Peyer's patch (tissue), 4 donors: ENCODE measurements at regions not wholly inside any gene's neighbourhood (a gene's known extent, or its start where the extent isn't known, plus 50 kb on each side); places are given as distances from the start of the nearest gene placed in this dataset.
"Not testable (repeated sequence)": the region's sequence is repeated elsewhere in the genome, so short reads cannot be mapped to it uniquely, and the experiment has no call there.

Experiments used
- DNase-seq, 3 donors: peaks; one replicate each; pipeline ENCODE4 v3.0.0-alpha.2; 2017 to 2019
- H3K27ac ChIP-seq, 4 donors: fragments of 200-600 bp; sonication (generic); one replicate each; pipeline ENCODE4 v1.5.1; 2016 to 2019
- H3K27me3 ChIP-seq, 2 donors: fragments of 200-600 bp; sonication (generic); one replicate each; pipeline ENCODE4 v1.5.1; 2019
- H3K36me3 ChIP-seq, 3 donors: fragments of 200-600 bp; sonication (generic); one replicate each; pipeline ENCODE4 v1.5.1; 2016 to 2019
- H3K4me1 ChIP-seq, 4 donors: fragments of 200-600 bp; sonication (generic); one replicate each; pipeline ENCODE4 v1.5.1; 2016 to 2019
- H3K4me3 ChIP-seq, 4 donors: fragments of 200-600 bp; sonication (generic); 1 replicate in 3 of 4; 2 replicates in 1 of 4; pipeline ENCODE4 v1.5.1; 2016 to 2019; ENCODE audit warnings: mild to moderate bottlenecking in 1 of 4
- H3K9me3 ChIP-seq, 4 donors: fragments of 200-600 bp; sonication (generic); one replicate each; pipeline ENCODE4 v1.5.1; 2016 to 2019; ENCODE audit warnings: mild to moderate bottlenecking in 1 of 4
- POLR2A ChIP-seq, 2 donors: fragments of 450-650 bp; IDR thresholded peaks; one replicate each; pipeline ENCODE4 v1.5.1; 2017; ENCODE audit warnings: antibody characterized with exemption in 2 of 2, mild to moderate bottlenecking in 2 of 2, moderate library complexity in 2 of 2
- TF ChIP-seq, protein P1 (sequence below), 6 experiments: fragments of 450-650 bp in 4 of 6; fragments of 200-600 bp in 2 of 6; sonication (generic) in 1 of 6; IDR thresholded peaks; one replicate each; pipeline ENCODE4 v1.5.1; 2017 to 2019; ENCODE audit warnings: antibody characterized with exemption in 6 of 6, mild to moderate bottlenecking in 3 of 6, moderate library complexity in 1 of 6

DNA sequence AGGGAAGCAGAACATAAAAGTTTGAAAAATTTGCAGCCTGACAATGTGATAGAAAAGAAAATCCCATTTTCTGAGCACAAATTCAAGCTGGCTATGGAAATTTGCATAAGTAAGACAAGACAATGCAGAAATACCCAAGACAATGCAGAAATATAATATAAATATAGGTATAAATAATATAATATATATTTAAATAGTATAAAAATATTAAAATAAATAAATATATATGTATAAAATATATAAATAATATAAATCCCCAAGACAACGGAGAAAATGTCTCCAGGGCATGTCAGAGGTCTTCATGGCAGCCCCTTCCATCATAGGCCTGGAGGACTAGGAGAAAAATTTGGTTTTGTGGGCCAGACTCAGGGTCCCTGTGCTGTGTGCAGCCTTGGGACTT is 125.0 kb upstream of the AADAT start:
- H3K4me1 ChIP-seq = no peaks in the 10 kb centered on the region
- H3K27me3 ChIP-seq = no peaks in the 10 kb centered on the region
- H3K36me3 ChIP-seq = no peaks in the 10 kb centered on the region
- no peak for DNase-seq
- TF ChIP-seq, protein P1, sequence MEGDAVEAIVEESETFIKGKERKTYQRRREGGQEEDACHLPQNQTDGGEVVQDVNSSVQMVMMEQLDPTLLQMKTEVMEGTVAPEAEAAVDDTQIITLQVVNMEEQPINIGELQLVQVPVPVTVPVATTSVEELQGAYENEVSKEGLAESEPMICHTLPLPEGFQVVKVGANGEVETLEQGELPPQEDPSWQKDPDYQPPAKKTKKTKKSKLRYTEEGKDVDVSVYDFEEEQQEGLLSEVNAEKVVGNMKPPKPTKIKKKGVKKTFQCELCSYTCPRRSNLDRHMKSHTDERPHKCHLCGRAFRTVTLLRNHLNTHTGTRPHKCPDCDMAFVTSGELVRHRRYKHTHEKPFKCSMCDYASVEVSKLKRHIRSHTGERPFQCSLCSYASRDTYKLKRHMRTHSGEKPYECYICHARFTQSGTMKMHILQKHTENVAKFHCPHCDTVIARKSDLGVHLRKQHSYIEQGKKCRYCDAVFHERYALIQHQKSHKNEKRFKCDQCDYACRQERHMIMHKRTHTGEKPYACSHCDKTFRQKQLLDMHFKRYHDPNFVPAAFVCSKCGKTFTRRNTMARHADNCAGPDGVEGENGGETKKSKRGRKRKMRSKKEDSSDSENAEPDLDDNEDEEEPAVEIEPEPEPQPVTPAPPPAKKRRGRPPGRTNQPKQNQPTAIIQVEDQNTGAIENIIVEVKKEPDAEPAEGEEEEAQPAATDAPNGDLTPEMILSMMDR (IDR thresholded peaks at IDR 0.05) = no peak
- TF ChIP-seq POLR2A (IDR thresholded peaks at IDR 0.05) = no peak
- H3K4me3 ChIP-seq = no peak overlapping the region
- H3K27ac ChIP-seq = no peak overlapping the region
- H3K9me3 ChIP-seq = peaks cover 0 to 9% (median 0%) of the 10 kb centered on the region in 4 donors

DNA sequence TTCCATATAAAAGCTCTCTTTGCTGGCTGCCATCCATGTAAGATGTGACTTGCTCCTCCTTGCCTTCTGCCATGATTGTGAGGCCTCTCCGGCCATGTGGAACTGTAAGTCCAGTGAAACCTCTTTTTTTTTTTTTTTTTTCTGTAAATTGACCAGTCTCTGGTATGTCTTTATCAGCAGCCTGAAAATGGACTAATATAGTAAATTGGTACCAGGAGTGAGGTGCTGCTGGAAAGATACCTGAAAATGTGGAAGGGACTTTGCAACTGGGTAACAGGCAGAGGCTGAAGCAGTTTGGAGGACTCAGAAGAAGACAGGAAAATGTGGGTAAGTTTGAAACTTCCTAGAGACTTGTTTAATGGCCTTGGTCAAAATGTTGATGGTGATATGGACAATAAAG is 124.3 kb upstream of the AADAT start:
- Histone ChIP-seq H3K4me3 (no peak overlapping the region), H3K27ac (no peak overlapping the region), H3K4me1 (no peaks in the 10 kb centered on the region), H3K36me3 (no peaks in the 10 kb centered on the region), H3K27me3 (no peaks in the 10 kb centered on the region), H3K9me3 (peaks cover 0 to 9% (median 0%) of the 10 kb centered on the region in 4 donors)
- TF ChIP-seq, protein P1 (IDR thresholded peaks at IDR 0.05) = no peak
- TF ChIP-seq POLR2A (IDR thresholded peaks at IDR 0.05) = no peak
- no peak for DNase-seq

DNA sequence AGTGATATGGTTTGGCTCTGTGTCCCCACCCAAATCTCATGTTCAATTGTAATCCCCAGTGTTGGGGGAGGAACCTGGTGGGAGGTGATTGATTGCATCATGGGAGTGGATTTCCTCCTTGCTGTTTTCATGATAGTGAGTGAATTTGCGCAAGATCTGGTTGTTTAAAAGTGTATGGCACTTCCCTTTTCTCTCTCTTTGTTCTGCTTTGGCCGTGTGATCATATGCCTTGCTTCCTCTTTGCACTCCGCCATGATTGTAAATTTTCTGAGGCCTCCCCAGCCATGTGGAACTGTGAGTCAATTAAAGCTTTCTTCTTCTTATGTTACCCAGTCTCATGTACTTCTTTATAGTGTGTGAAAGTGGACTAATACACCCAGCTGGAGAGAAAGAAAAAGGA is 113.0 kb upstream of the AADAT start:
- no peak overlapping the region for H3K4me3 ChIP-seq
- no peaks in the 10 kb centered on the region for H3K4me1 ChIP-seq
- no peak for DNase-seq
- H3K27me3 ChIP-seq = no peaks in the 10 kb centered on the region
- no peaks in the 10 kb centered on the region for H3K9me3 ChIP-seq
- no peak overlapping the region for H3K27ac ChIP-seq
- no peaks in the 10 kb centered on the region for H3K36me3 ChIP-seq
- TF ChIP-seq, protein P1 (IDR thresholded peaks at IDR 0.05) = no peak
- TF ChIP-seq POLR2A (IDR thresholded peaks at IDR 0.05) = no peak

DNA sequence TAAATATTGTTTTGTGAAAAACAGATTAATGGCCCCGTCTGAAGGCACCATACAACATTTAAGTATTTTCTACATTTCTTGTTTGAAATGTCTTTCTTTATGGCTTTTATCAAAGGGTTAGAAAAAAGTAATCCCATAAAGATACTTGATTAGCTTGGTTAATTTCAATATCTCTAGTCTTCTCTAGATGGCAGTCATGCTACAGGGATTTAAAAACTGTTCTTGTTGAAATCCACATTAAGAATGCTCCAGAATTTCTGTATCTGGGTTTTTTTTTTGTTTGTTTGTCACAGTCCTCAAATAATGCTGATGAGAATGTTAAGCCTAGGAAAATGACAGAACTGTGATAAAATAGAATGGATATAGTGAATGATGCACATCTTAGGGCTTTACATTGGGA is 109.0 kb upstream of the AADAT start:
- no peak for DNase-seq
- Histone ChIP-seq H3K4me1 (no peaks in the 10 kb centered on the region), H3K9me3 (no peaks in the 10 kb centered on the region), H3K4me3 (no peak overlapping the region), H3K27me3 (no peaks in the 10 kb centered on the region), H3K36me3 (no peaks in the 10 kb centered on the region), H3K27ac (no peak overlapping the region)
- TF ChIP-seq, protein P1 (IDR thresholded peaks at IDR 0.05) = peak in 1 of 6 experiments; percentile 23
- TF ChIP-seq POLR2A (IDR thresholded peaks at IDR 0.05) = no peak

DNA sequence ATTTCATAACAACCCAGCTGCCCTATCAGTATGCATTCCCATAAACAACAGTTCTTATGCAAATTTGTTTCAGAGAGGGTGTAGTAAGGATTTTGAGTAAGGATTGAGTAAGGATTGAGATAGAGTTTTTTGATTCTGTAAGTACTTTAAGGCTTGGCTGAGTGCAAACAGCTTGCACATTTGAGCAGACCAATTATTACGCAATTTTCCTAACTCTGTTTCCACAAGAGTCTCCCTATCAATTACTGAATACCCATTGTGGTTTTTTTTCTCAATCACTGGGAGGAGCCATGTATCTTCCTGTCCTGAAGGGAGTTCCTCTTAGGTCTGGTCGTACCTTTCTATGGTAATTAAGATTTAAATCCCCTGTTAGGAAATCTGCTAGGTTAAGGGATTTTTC is 105.0 kb upstream of the AADAT start:
- not testable (repeated sequence) for H3K27ac ChIP-seq, H3K36me3 ChIP-seq, H3K27me3 ChIP-seq, H3K4me1 ChIP-seq, H3K9me3 ChIP-seq, H3K4me3 ChIP-seq, DNase-seq

DNA sequence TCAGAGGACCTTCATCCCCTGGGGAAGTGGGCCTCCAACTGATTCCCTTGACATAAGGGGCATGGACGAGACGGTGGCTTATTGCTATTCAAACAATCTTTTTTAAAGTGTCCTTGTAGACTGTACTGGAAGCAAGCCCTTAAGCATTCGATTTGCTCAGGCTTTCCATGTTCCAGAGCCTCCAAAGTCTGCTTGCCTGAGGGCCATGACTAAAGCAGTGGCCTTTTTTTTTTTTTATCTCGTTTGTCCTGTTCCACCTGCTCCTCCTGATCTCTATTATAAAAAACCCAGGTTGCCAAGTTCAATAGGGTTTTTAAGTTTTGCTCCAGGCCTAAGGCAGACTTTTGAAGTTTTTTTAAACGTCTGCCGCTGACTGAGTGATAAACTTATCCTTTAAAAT is 103.7 kb upstream of the AADAT start:
- no peaks in the 10 kb centered on the region for H3K27me3 ChIP-seq
- no peak overlapping the region for H3K4me3 ChIP-seq
- no peaks in the 10 kb centered on the region for H3K36me3 ChIP-seq
- H3K9me3 ChIP-seq = no peaks in the 10 kb centered on the region
- H3K4me1 ChIP-seq = no peaks in the 10 kb centered on the region
- no peak for TF ChIP-seq POLR2A (IDR thresholded peaks at IDR 0.05)
- TF ChIP-seq, protein P1 (IDR thresholded peaks at IDR 0.05) = no peak
- H3K27ac ChIP-seq = no peak overlapping the region
- no peak for DNase-seq
